Esophagus muscularis mucosa (tissue), 4 donors: ENCODE measurements at regions not wholly inside any gene's neighbourhood (a gene's known extent, or its start where the extent isn't known, plus 50 kb on each side); places are given as distances from the start of the nearest gene placed in this dataset.
"Not testable (repeated sequence)": the region's sequence is repeated elsewhere in the genome, so short reads cannot be mapped to it uniquely, and the experiment has no call there.

ENCODE experiments used
- DNase-seq: peaks from one replicate; pipeline ENCODE4 v3.0.0-alpha.2; 2017; ENCODE audit errors: extremely low spot score
- H3K27ac ChIP-seq, 4 donors: fragments of 200-600 bp; sonication (generic); replicated peaks in 1 of 4; 1 replicate in 3 of 4; 2 replicates in 1 of 4; pipeline ENCODE4 v1.5.1; 2016 to 2019; ENCODE audit warnings: mild to moderate bottlenecking in 1 of 4
- H3K27me3 ChIP-seq, 4 donors: fragments of 200-600 bp; sonication (generic); one replicate each; pipeline versions ENCODE4 v1.5.1 to v1.6.0; 2016 to 2019
- H3K36me3 ChIP-seq, 4 donors: fragments of 200-600 bp; sonication (generic); one replicate each; pipeline ENCODE4 v1.5.1; 2016 to 2019
- H3K4me1 ChIP-seq, 4 donors: fragments of 200-600 bp; sonication (generic); one replicate each; pipeline ENCODE4 v1.5.1; 2016 to 2019
- H3K4me3 ChIP-seq, 4 donors: fragments of 200-600 bp; sonication (generic); 1 replicate in 2 of 4; 2 replicates in 2 of 4; pipeline ENCODE4 v1.5.1; 2016 to 2019; ENCODE audit warnings: mild to moderate bottlenecking in 4 of 4, moderate library complexity in 1 of 4
- H3K9me3 ChIP-seq, 4 donors: fragments of 200-600 bp; sonication (generic); 1 replicate in 3 of 4; 2 replicates in 1 of 4; pipeline ENCODE4 v1.5.1; 2016 to 2019
- EP300 ChIP-seq: sonication (generic); formaldehyde crosslinking; IDR thresholded peaks from one replicate; pipeline ENCODE4 v1.6.1; 2017; ENCODE audit warnings: antibody characterized with exemption
- POLR2A ChIP-seq: fragments of 450-650 bp; IDR thresholded peaks from one replicate; pipeline ENCODE4 v1.6.1; 2017; ENCODE audit warnings: antibody characterized with exemption, moderate library complexity, mild to moderate bottlenecking, low read depth
- POLR2AphosphoS5 ChIP-seq, 2 donors: sonication (generic); formaldehyde crosslinking; IDR thresholded peaks; one replicate each; pipeline ENCODE4 v1.6.1; 2017; ENCODE audit warnings: antibody characterized with exemption in 2 of 2
- WGBS: methylation state at CpG from one replicate; pipeline ENCODE4 v1.1.5; 2018; 5-methylcytosine and 5-hydroxymethylcytosine counted together
- intact Hi-C: fragments of 100-400 bp; cut with DNase I; formaldehyde crosslinking; loops from one replicate; pipeline ENCODE4 v1.15.1; 2023
- TF ChIP-seq, protein P1 (sequence below), 3 experiments: fragments of 200-600 bp in 2 of 3; fragments of 450-650 bp in 1 of 3; sonication (generic) in 2 of 3; IDR thresholded peaks; one replicate each; pipeline ENCODE4 v1.5.1; 2017 to 2019; ENCODE audit warnings: antibody characterized with exemption in 3 of 3, mild to moderate bottlenecking in 2 of 3, moderate library complexity in 1 of 3

DNA sequence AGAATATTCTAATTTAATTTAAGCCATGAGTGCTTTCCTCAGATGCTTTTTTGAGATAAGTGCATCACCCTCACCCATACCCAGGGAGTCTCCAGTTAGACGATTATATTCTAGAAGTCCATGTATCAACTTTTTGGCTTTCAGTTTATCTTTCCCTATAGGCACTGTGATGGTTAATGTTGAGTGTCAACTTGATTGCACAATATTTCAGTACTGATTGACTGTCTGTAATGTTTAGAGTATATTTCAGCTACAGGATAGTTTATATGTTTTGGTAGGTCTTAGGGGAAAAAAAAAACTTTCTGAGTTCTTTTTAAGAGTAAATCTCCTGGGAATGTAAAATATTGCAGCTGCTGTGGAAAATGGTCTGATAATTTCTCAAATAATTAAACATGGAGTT is 535.4 kb downstream of the ADRA2A start:
- H3K36me3 ChIP-seq: no peaks in the 10 kb centered on the region
- H3K27me3 ChIP-seq: no peaks in the 10 kb centered on the region
- intact Hi-C loops: no loop called here
- H3K27ac ChIP-seq: no peak overlapping the region
- TF ChIP-seq POLR2A (no peak), POLR2AphosphoS5 (IDR thresholded peaks at IDR 0.05) (no peak), EP300 (no peak)
- TF ChIP-seq, protein P1, sequence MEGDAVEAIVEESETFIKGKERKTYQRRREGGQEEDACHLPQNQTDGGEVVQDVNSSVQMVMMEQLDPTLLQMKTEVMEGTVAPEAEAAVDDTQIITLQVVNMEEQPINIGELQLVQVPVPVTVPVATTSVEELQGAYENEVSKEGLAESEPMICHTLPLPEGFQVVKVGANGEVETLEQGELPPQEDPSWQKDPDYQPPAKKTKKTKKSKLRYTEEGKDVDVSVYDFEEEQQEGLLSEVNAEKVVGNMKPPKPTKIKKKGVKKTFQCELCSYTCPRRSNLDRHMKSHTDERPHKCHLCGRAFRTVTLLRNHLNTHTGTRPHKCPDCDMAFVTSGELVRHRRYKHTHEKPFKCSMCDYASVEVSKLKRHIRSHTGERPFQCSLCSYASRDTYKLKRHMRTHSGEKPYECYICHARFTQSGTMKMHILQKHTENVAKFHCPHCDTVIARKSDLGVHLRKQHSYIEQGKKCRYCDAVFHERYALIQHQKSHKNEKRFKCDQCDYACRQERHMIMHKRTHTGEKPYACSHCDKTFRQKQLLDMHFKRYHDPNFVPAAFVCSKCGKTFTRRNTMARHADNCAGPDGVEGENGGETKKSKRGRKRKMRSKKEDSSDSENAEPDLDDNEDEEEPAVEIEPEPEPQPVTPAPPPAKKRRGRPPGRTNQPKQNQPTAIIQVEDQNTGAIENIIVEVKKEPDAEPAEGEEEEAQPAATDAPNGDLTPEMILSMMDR (IDR thresholded peaks at IDR 0.05): no peak
- H3K9me3 ChIP-seq: no peaks in the 10 kb centered on the region
- no peaks in the 10 kb centered on the region for H3K4me1 ChIP-seq
- H3K4me3 ChIP-seq: no peak overlapping the region
- no peak for DNase-seq
- 75% methylated on average over 1 of the region's 1 CpG for WGBS

DNA sequence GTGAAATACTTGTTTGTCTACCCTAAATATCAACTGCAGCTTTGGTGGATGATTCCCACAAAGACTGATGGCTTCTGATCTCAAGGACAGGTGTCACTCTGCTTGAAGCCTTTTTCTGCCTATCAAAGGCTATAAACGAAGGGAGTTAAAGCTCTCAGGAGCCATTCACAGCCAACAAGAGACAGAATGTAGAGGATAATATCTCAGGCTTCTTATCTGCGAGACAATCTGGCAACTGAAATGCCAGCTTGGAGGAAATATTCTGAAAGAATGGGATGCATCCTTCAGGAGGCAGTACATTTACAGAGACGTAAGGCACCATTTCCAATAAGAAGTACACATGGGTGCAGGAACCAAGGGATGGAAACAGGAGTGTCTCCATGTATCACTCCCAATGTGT is 549.4 kb downstream of the GPAM start:
- no peaks in the 10 kb centered on the region for H3K9me3 ChIP-seq
- WGBS: 77% methylated on average over 3 of the region's 3 CpGs
- intact Hi-C loops: no loop called here

DNA sequence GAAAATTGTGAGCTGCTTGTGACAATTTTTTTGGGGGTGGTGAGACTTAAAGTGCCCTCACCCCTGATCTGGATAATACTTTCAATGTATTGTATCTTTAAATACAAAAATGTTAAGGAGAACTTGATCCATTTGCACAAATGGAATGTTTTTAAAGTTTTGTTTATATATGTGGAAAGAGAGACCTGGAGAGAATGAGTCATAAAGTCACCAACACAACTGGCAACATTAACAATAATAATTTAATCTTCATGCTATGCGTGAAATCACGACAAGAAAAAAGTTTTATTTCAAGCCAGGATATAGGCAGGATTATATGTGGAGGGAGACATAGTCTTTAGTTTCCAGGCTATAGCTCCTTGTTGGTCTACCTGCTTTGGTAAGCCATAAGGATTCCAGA is 537.5 kb downstream of the GPAM start:
- DNase-seq: no peak
- intact Hi-C loops: no loop called here
- no peak for TF ChIP-seq POLR2A
- TF ChIP-seq EP300: no peak
- TF ChIP-seq POLR2AphosphoS5 (IDR thresholded peaks at IDR 0.05): no peak
- TF ChIP-seq, protein P1 (IDR thresholded peaks at IDR 0.05): no peak
- Histone ChIP-seq H3K27ac (no peak overlapping the region), H3K36me3 (no peaks in the 10 kb centered on the region), H3K27me3 (no peaks in the 10 kb centered on the region), H3K4me1 (no peaks in the 10 kb centered on the region), H3K9me3 (peaks cover 0 to 22% (median 14%) of the 10 kb centered on the region in 4 donors), H3K4me3 (no peak overlapping the region)
- WGBS: 56% methylated on average over 2 of the region's 2 CpGs

More for the DNA sequence above, 549.4 kb downstream of the GPAM start:
- no peak for DNase-seq
- H3K4me3 ChIP-seq: no peak overlapping the region
- TF ChIP-seq EP300: no peak
- TF ChIP-seq POLR2AphosphoS5 (IDR thresholded peaks at IDR 0.05): no peak
- no peak for TF ChIP-seq POLR2A
- TF ChIP-seq, protein P1 (IDR thresholded peaks at IDR 0.05): no peak
- H3K36me3 ChIP-seq: no peaks in the 10 kb centered on the region
- H3K27ac ChIP-seq: no peak overlapping the region
- no peaks in the 10 kb centered on the region for H3K4me1 ChIP-seq
- H3K27me3 ChIP-seq: peaks cover 0 to 4% (median 0%) of the 10 kb centered on the region in 4 donors

DNA sequence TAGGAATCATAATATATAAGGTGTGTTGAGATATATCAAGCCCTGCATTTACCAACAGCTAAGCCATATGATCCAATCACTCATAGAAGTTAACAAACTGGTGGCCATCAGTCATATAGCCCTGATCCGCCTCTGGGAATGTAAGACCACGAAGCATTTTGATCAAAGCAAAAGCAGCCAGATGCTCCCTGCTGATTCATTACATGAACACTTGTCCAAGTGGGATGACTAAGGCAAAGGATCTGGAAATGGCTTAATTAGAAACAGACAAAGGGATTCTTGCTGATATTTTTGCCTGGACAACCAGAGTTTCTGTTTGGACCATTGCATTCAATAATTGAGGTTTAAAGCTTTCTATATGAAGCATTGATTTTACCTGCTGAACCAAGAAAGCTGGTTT is 535.5 kb downstream of the GPAM start:
- DNase-seq: no peak
- no peaks in the 10 kb centered on the region for H3K36me3 ChIP-seq
- TF ChIP-seq POLR2AphosphoS5 (IDR thresholded peaks at IDR 0.05) (no peak), POLR2A (no peak), EP300 (no peak)
- TF ChIP-seq, protein P1 (IDR thresholded peaks at IDR 0.05): no peak
- intact Hi-C loops: no loop called here
- WGBS: 64% methylated on average over 2 of the region's 2 CpGs
- H3K9me3 ChIP-seq: peaks cover 0 to 22% (median 14%) of the 10 kb centered on the region in 4 donors
- H3K4me1 ChIP-seq: no peaks in the 10 kb centered on the region
- H3K4me3 ChIP-seq: no peak overlapping the region
- H3K27me3 ChIP-seq: no peaks in the 10 kb centered on the region
- no peak overlapping the region for H3K27ac ChIP-seq

DNA sequence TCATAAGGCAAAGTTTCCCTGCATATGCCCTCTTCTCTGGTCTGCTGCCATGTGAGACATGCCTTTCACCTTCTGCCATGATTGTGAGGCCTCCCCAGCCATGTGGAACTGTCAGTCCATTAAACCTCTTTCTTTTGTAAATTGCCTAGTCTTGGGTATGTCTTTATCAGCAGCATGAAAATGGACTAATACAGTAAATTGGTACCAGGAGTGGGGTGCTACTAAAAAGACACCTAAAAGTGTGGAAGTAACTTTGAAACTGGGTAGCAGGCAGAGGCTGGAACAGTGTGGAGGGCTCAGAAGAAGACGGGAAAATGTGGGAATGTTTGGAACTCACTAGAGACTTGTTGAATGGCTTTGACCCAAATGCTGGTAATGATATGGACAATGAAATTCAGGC is 534.5 kb downstream of the GPAM start:
- H3K36me3 ChIP-seq, H3K4me3 ChIP-seq, DNase-seq, H3K4me1 ChIP-seq, intact Hi-C loops, H3K27ac ChIP-seq, H3K27me3 ChIP-seq: not testable (repeated sequence)
- 73% methylated on average over 1 of the region's 1 CpG for WGBS
- peaks cover 0 to 22% (median 14%) of the 10 kb centered on the region in 4 donors for H3K9me3 ChIP-seq
